Caco-2 (cell line): ENCODE measurements at regions not wholly inside any gene's neighbourhood (a gene's known extent, or its start where the extent isn't known, plus 50 kb on each side); places are given as distances from the start of the nearest gene placed in this dataset.

Source experiments
- BruUV-seq: library from RNA; stranded (reverse); fragments of 400-500 nt; replicated peaks from 2 replicates; lab custom pipeline; 2021; lab: Mats Ljungman, UMichigan
- CTCF ChIA-PET: fragments of 300-600 bp; sonication (Branson Sonifier 250); formaldehyde crosslinking; loops from one replicate; lab custom pipeline; 2022; ENCODE audit warnings: antibody characterized with exemption; lab: Charles Lee
- POLR2A ChIA-PET: fragments of 300-600 bp; sonication (Branson Sonifier 250); formaldehyde crosslinking; loops from one replicate; lab custom pipeline; 2022; ENCODE audit warnings: antibody characterized with exemption; lab: Charles Lee
- DNase-seq, 2 experiments: peaks; one replicate each; pipeline versions ENCODE4 v3.0.0 to v3.0.0-alpha.2; 2020 to 2022
- H3K27me3 ChIP-seq: replicated peaks from 2 replicates; pipeline ENCODE4 v1.6.0; 2011; ENCODE audit warnings: low read length; ENCODE audit not compliant: control insufficient read depth, insufficient read depth
- H3K36me3 ChIP-seq: 2 replicates; pipeline ENCODE4 v1.5.1; 2011; ENCODE audit warnings: low read length; ENCODE audit not compliant: control insufficient read depth, insufficient read depth
- H3K4me1 ChIP-seq: fragments of 250-450 bp; sonication (Bioruptor Pico); 2 replicates; pipeline ENCODE4 v1.5.1; 2020; ENCODE audit warnings: mild to moderate bottlenecking
- H3K4me3 ChIP-seq: 2 replicates; pipeline ENCODE4 v1.5.1; 2011; ENCODE audit warnings: low read depth, mild to moderate bottlenecking, control low read depth, low read length
- H3K9me3 ChIP-seq: fragments of 250-450 bp; sonication (Bioruptor Pico); 2 replicates; pipeline ENCODE4 v1.5.1; 2020; ENCODE audit warnings: mild to moderate bottlenecking, moderate library complexity
- H3K27ac Mint-ChIP-seq: one replicate; pipeline ENCODE4 v1.8.0; 2022; ENCODE audit warnings: mixed read lengths; ENCODE audit not compliant: unreplicated experiment
- H3K27me3 Mint-ChIP-seq: one replicate; pipeline ENCODE4 v1.8.0; 2022; ENCODE audit warnings: mixed read lengths; ENCODE audit not compliant: insufficient read depth, unreplicated experiment
- H3K36me3 Mint-ChIP-seq: one replicate; pipeline ENCODE4 v1.8.0; 2022; ENCODE audit warnings: mild to moderate bottlenecking, mixed read lengths; ENCODE audit not compliant: insufficient read depth, unreplicated experiment
- H3K4me1 Mint-ChIP-seq: one replicate; pipeline ENCODE4 v1.8.0; 2022; ENCODE audit warnings: low read depth, mixed read lengths; ENCODE audit not compliant: unreplicated experiment
- H3K4me3 Mint-ChIP-seq: one replicate; pipeline ENCODE4 v1.8.0; 2022; ENCODE audit warnings: mild to moderate bottlenecking, moderate library complexity, mixed read lengths; ENCODE audit not compliant: unreplicated experiment
- H3K9me3 Mint-ChIP-seq: one replicate; pipeline ENCODE4 v1.8.0; 2022; ENCODE audit warnings: mixed read lengths; ENCODE audit not compliant: unreplicated experiment
- intact Hi-C: fragments of 100-400 bp; cut with micrococcal nuclease; formaldehyde crosslinking; loops from one replicate; pipeline ENCODE4 v1.10.0; 2022; ENCODE audit not compliant: unreplicated experiment
- TF ChIP-seq, protein P1 (sequence below), 2 experiments: fragments of 200-600 bp in 1 of 2; IDR thresholded peaks; 1 replicate in 1 of 2; 2 replicates in 1 of 2; pipeline versions ENCODE4 v1.5.1 to v1.8.0; 2011 to 2022; ENCODE audit warnings: antibody characterized with exemption in 1 of 2, control low read depth in 1 of 2, inconsistent platforms in 1 of 2, low read depth in 1 of 2, low read length in 1 of 2, mild to moderate bottlenecking in 1 of 2, moderate library complexity in 1 of 2; ENCODE audit not compliant: insufficient read depth in 1 of 2, severe bottlenecking in 1 of 2, unreplicated experiment in 1 of 2

DNA sequence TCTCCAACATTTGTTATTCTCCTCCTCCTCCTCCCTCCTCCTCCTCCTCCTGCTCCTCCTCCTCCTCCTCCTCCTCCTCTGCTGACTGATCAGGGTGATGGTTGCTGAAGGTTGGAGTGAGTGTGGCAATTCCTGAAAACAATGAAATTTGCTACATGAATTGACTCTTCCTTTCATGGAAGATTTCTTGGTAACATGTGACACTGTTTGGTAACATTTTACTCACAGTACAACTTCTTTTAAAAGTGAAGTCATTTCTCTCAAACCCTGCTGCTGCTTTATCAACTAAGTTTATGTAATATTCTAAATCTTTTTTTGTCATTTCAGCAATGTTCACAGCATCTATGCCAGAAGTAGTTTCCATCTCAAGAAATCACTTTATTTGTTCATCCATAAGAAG is 543.0 kb downstream of the MAFB start:
- BruUV-seq: no TSS peak
- DNase-seq: no peak
- Mint-ChIP-seq H3K9me3 (no peaks in the 10 kb centered on the region), H3K4me1 (no peaks in the 10 kb centered on the region), H3K27ac (no peak overlapping the region), H3K4me3 (no peak overlapping the region), H3K36me3 (no peaks in the 10 kb centered on the region), H3K27me3 (peaks cover 25% of the 10 kb centered on the region)
- Histone ChIP-seq H3K4me1 (no peaks in the 10 kb centered on the region), H3K9me3 (no peaks in the 10 kb centered on the region), H3K36me3 (no peaks in the 10 kb centered on the region), H3K27me3 (no peaks in the 10 kb centered on the region), H3K4me3 (no peak overlapping the region)
- CTCF ChIA-PET: interaction anchor here (0.6 kb wide), 1 partner anchor 14 kb away, joined by 4 read pairs; no protein-coding TSS in a partner anchor
- TF ChIP-seq, protein P1, sequence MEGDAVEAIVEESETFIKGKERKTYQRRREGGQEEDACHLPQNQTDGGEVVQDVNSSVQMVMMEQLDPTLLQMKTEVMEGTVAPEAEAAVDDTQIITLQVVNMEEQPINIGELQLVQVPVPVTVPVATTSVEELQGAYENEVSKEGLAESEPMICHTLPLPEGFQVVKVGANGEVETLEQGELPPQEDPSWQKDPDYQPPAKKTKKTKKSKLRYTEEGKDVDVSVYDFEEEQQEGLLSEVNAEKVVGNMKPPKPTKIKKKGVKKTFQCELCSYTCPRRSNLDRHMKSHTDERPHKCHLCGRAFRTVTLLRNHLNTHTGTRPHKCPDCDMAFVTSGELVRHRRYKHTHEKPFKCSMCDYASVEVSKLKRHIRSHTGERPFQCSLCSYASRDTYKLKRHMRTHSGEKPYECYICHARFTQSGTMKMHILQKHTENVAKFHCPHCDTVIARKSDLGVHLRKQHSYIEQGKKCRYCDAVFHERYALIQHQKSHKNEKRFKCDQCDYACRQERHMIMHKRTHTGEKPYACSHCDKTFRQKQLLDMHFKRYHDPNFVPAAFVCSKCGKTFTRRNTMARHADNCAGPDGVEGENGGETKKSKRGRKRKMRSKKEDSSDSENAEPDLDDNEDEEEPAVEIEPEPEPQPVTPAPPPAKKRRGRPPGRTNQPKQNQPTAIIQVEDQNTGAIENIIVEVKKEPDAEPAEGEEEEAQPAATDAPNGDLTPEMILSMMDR (IDR thresholded peaks at IDR 0.05; ENCODE audit: insufficient read depth in 1 of 2, low read depth in 1 of 2, low read length in 1 of 2, severe bottlenecking in 1 of 2, unreplicated experiment in 1 of 2): no peak
- POLR2A ChIA-PET: no interaction called here
- intact Hi-C loops: no loop called here

DNA sequence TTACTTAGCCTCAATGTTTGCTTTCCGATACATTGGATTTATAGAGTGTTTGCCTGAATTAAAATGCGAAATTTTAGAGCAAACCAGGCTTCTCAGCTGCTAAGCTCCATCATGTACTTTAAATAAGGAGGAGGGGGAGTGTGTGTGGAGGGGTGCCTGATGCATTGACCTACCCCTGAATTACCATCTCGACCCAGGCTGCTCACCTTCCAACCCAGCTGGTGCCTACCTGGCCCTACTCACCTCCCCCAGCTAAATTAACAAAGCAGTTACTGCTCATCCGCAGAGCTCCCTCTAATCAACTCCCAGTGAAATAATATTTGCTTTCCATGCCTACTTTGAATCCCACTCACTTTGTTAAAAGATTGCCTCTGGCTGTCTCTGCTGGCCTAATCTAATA is 544.5 kb downstream of the MAFB start:
- DNase-seq: no peak
- intact Hi-C loops: no loop called here
- Histone ChIP-seq H3K36me3 (no peaks in the 10 kb centered on the region), H3K4me1 (no peaks in the 10 kb centered on the region), H3K27me3 (no peaks in the 10 kb centered on the region), H3K9me3 (no peaks in the 10 kb centered on the region), H3K4me3 (no peak overlapping the region)
- ChIA-PET CTCF (interaction anchor here (1.0 kb wide), 1 partner anchor 15 kb away, joined by 3 read pairs; no protein-coding TSS in a partner anchor), POLR2A (no interaction called here)
- Mint-ChIP-seq H3K9me3 (no peaks in the 10 kb centered on the region), H3K36me3 (no peaks in the 10 kb centered on the region), H3K27ac (no peak overlapping the region), H3K4me3 (no peak overlapping the region), H3K27me3 (peaks cover 21% of the 10 kb centered on the region), H3K4me1 (no peaks in the 10 kb centered on the region)
- BruUV-seq: no TSS peak
- TF ChIP-seq, protein P1 (IDR thresholded peaks at IDR 0.05; ENCODE audit: insufficient read depth in 1 of 2, low read depth in 1 of 2, low read length in 1 of 2, severe bottlenecking in 1 of 2, unreplicated experiment in 1 of 2): no peak

DNA sequence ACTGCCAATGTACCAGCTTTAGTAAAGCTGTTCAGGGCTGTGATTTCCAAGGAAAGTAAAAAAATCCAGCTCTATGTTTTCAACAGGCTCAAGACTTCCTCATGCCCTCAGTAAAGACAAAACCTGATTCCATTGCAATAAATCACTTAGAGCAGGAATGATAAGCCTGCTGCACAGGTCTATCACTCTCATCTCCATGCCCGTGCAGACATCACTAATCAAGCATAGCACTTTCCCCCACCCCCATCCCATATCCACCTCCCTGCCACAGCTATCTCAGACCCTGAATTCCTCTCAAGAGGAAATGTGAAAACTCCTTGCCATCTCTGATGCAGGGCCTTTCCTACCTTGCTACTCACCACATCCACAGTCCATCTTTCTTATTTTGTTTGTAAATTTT is 554.9 kb downstream of the MAFB start:
- Mint-ChIP-seq H3K27ac (no peak overlapping the region), H3K36me3 (no peaks in the 10 kb centered on the region), H3K27me3 (peaks cover 16% of the 10 kb centered on the region), H3K4me1 (no peaks in the 10 kb centered on the region), H3K4me3 (no peak overlapping the region), H3K9me3 (no peaks in the 10 kb centered on the region)
- no peaks in the 10 kb centered on the region for H3K36me3 ChIP-seq
- BruUV-seq: no TSS peak
- no peaks in the 10 kb centered on the region for H3K9me3 ChIP-seq
- H3K4me1 ChIP-seq: no peaks in the 10 kb centered on the region
- TF ChIP-seq, protein P1 (IDR thresholded peaks at IDR 0.05; ENCODE audit: insufficient read depth in 1 of 2, low read depth in 1 of 2, low read length in 1 of 2, severe bottlenecking in 1 of 2, unreplicated experiment in 1 of 2): no peak
- ChIA-PET POLR2A (no interaction called here), CTCF (no interaction called here)
- no peak for DNase-seq
- H3K27me3 ChIP-seq: no peaks in the 10 kb centered on the region
- intact Hi-C loops: no loop called here
- no peak overlapping the region for H3K4me3 ChIP-seq
